Neural cell (in vitro differentiated cells): ENCODE measurements at regions not wholly inside any gene's neighbourhood (a gene's known extent, or its start where the extent isn't known, plus 50 kb on each side); places are given as distances from the start of the nearest gene placed in this dataset.

ENCODE experiments used
- H2AFZ ChIP-seq: fragments of 200-600, 300-800 bp; sonication (generic), shearing (Covaris generic); 2 replicates; pipeline ENCODE4 v1.6.0; 2014; ENCODE audit warnings: low read depth, mild to moderate bottlenecking, antibody characterized with exemption, low read length, moderate library complexity
- H3F3A ChIP-seq: fragments of 200-600 bp; shearing (Covaris generic); 2 replicates; pipeline ENCODE4 v1.6.1; 2016; ENCODE audit warnings: mild to moderate bottlenecking, moderate library complexity, mixed read lengths, antibody characterized with exemption, low read length; ENCODE audit not compliant: insufficient read depth, poor library complexity, severe bottlenecking
- H3K27ac ChIP-seq: fragments of 200-600, 300-800 bp; sonication (generic), shearing (Covaris generic); 2 replicates; pipeline ENCODE4 v1.5.1; 2014; ENCODE audit warnings: mild to moderate bottlenecking, low read length, moderate library complexity
- H3K27me3 ChIP-seq: fragments of 300-800, 200-600 bp; sonication (generic), shearing (Covaris generic); 2 replicates; pipeline ENCODE4 v1.6.0; 2014; ENCODE audit warnings: mild to moderate bottlenecking, low read depth, low read length, moderate library complexity; ENCODE audit not compliant: insufficient read depth
- H3K36me3 ChIP-seq: fragments of 300-800, 200-600 bp; sonication (generic), shearing (Covaris generic); 2 replicates; pipeline ENCODE4 v1.5.1; 2014; ENCODE audit warnings: mild to moderate bottlenecking, antibody characterized with exemption, low read length, moderate library complexity; ENCODE audit not compliant: insufficient read depth
- H3K4me2 ChIP-seq: fragments of 300-800, 200-600 bp; sonication (generic), shearing (Covaris generic); 2 replicates; pipeline ENCODE4 v1.6.0; 2014; ENCODE audit warnings: mild to moderate bottlenecking, low read length
- H3K4me3 ChIP-seq: fragments of 300-800, 200-600 bp; sonication (generic), shearing (Covaris generic); 2 replicates; pipeline ENCODE4 v1.5.1; 2014; ENCODE audit warnings: mild to moderate bottlenecking, low read length, moderate library complexity
- H3K79me2 ChIP-seq: fragments of 200-600 bp; shearing (Covaris generic); replicated peaks from 2 replicates; pipeline ENCODE4 v1.6.0; 2014; ENCODE audit warnings: mild to moderate bottlenecking, low read length, moderate library complexity; ENCODE audit not compliant: insufficient read depth
- H3K9ac ChIP-seq: fragments of 300-800, 200-600 bp; sonication (generic), shearing (Covaris generic); 2 replicates; pipeline ENCODE4 v1.6.1; 2016; ENCODE audit warnings: mild to moderate bottlenecking, low read length, mixed read lengths
- H3K9me2 ChIP-seq: fragments of 200-600 bp; shearing (Covaris generic); 2 replicates; pipeline ENCODE4 v1.6.1; 2016; ENCODE audit warnings: mild to moderate bottlenecking, low read length, mixed read lengths; ENCODE audit not compliant: insufficient read depth
- H3K9me3 ChIP-seq: fragments of 200-600, 300-800 bp; sonication (generic), shearing (Covaris generic); 2 replicates; pipeline ENCODE4 v1.6.1; 2016; ENCODE audit warnings: mild to moderate bottlenecking, mixed run types, low read length, moderate library complexity, mixed read lengths
- H4K20me1 ChIP-seq: fragments of 200-600 bp; shearing (Covaris generic); 2 replicates; pipeline ENCODE4 v1.6.1; 2016; ENCODE audit warnings: mild to moderate bottlenecking, mixed run types; ENCODE audit not compliant: insufficient read depth
- EP300 ChIP-seq: fragments of 450-650 bp; conservative IDR thresholded peaks from 2 replicates; pipeline ENCODE4 v1.6.1; 2014; ENCODE audit warnings: antibody characterized with exemption, mild to moderate bottlenecking, moderate library complexity; ENCODE audit not compliant: poor library complexity, severe bottlenecking
- EZH2 ChIP-seq: fragments of 200-600, 300-800 bp; shearing (Covaris generic), sonication (generic); IDR thresholded peaks from 2 replicates; pipeline ENCODE4 v1.6.1; 2014; ENCODE audit warnings: antibody characterized with exemption, low read length, borderline replicate concordance, mild to moderate bottlenecking; ENCODE audit not compliant: insufficient read depth, poor library complexity, severe bottlenecking
- MXI1 ChIP-seq: fragments of 450-650 bp; conservative IDR thresholded peaks from 2 replicates; pipeline ENCODE4 v1.6.1; 2014; ENCODE audit warnings: antibody characterized with exemption, mild to moderate bottlenecking; ENCODE audit not compliant: poor library complexity, severe bottlenecking
- POLR2AphosphoS5 ChIP-seq: IDR thresholded peaks from 2 replicates; pipeline ENCODE4 v1.6.1; 2012
- RAD21 ChIP-seq: fragments of 450-650 bp; conservative IDR thresholded peaks from 2 replicates; pipeline ENCODE4 v1.6.1; 2014; ENCODE audit warnings: antibody characterized with exemption, mild to moderate bottlenecking, moderate library complexity
- REST ChIP-seq: IDR thresholded peaks from 2 replicates; pipeline ENCODE4 v1.6.1; 2012; ENCODE audit warnings: borderline replicate concordance
- SMC3 ChIP-seq: fragments of 450-650 bp; conservative IDR thresholded peaks from 2 replicates; pipeline ENCODE4 v1.6.1; 2014; ENCODE audit warnings: antibody characterized with exemption, mild to moderate bottlenecking, moderate library complexity; ENCODE audit not compliant: poor library complexity
- TAF1 ChIP-seq: IDR thresholded peaks from 2 replicates; pipeline ENCODE4 v1.6.1; 2012; ENCODE audit warnings: low read depth
- TF ChIP-seq, protein P1 (sequence below): fragments of 450-650 bp; IDR thresholded peaks from 2 replicates; pipeline ENCODE4 v1.5.1; 2014; ENCODE audit warnings: antibody characterized with exemption, mild to moderate bottlenecking, moderate library complexity; ENCODE audit not compliant: poor library complexity, severe bottlenecking

DNA sequence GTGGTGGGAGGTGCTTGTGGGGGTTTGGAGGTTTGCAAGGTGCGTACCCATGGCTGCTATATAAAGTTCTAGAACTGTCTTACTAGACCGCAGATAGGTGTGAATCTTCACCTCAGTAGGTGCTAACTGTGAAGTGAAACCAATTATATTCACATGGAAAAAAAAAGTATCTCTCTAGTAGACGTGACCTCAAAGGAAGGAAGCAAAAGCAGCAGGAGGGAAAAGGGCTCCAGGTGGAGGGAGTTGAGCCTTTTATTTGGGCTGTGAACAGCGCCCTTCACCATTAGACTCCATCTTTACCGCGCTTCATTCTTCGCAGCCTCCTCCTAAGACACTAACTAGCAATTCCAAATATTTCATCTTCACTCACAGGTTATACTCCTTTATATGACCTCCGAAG, 129.8 kb downstream of the TBX19 start:
- Histone ChIP-seq H3F3A (no peaks in the 10 kb centered on the region), H3K4me2 (no peak overlapping the region), H3K9me2 (no peaks in the 10 kb centered on the region)

DNA sequence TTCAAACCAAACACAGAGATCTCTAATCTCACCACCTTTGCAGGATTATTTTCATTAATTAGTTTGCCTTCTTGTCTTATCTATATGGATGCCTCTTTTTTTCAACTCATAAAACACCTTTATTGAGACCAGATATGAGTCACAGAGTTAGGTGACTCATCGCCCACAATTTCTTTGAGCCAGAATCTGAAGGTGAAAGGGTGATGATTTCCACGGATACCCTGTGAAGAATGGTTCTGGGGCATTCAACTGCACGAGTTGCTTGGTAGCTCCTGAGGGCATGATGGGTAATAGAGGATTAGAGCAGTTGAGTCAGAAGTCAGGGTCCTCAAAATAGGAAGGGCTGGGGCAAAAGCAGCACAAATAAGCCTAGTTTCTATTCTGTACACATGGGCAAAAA, 128.2 kb downstream of the TBX19 start:
- H4K20me1 ChIP-seq: no peaks in the 10 kb centered on the region
- TF ChIP-seq TAF1 (no peak), SMC3 (no peak), POLR2AphosphoS5 (no peak), REST (no peak)
- TF ChIP-seq, protein P1, sequence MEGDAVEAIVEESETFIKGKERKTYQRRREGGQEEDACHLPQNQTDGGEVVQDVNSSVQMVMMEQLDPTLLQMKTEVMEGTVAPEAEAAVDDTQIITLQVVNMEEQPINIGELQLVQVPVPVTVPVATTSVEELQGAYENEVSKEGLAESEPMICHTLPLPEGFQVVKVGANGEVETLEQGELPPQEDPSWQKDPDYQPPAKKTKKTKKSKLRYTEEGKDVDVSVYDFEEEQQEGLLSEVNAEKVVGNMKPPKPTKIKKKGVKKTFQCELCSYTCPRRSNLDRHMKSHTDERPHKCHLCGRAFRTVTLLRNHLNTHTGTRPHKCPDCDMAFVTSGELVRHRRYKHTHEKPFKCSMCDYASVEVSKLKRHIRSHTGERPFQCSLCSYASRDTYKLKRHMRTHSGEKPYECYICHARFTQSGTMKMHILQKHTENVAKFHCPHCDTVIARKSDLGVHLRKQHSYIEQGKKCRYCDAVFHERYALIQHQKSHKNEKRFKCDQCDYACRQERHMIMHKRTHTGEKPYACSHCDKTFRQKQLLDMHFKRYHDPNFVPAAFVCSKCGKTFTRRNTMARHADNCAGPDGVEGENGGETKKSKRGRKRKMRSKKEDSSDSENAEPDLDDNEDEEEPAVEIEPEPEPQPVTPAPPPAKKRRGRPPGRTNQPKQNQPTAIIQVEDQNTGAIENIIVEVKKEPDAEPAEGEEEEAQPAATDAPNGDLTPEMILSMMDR: no peak
- H3K79me2 ChIP-seq: no peaks in the 10 kb centered on the region
- H3F3A ChIP-seq: no peaks in the 10 kb centered on the region
- H2AFZ ChIP-seq: no peak overlapping the region
- no peaks in the 10 kb centered on the region for H3K9me2 ChIP-seq
- no peak overlapping the region for H3K9ac ChIP-seq
- no peaks in the 10 kb centered on the region for H3K9me3 ChIP-seq
- H3K36me3 ChIP-seq: no peaks in the 10 kb centered on the region
- H3K27me3 ChIP-seq: no peaks in the 10 kb centered on the region
- H3K27ac ChIP-seq: no peak overlapping the region
- H3K4me2 ChIP-seq: no peak overlapping the region
- no peak overlapping the region for H3K4me3 ChIP-seq

More for the DNA sequence above, 129.8 kb downstream of the TBX19 start:
- Histone ChIP-seq H3K4me3 (no peak overlapping the region), H3K79me2 (no peaks in the 10 kb centered on the region), H3K9me3 (no peaks in the 10 kb centered on the region), H3K27ac (no peak overlapping the region), H2AFZ (no peak overlapping the region), H3K27me3 (no peaks in the 10 kb centered on the region), H4K20me1 (no peaks in the 10 kb centered on the region), H3K36me3 (no peaks in the 10 kb centered on the region), H3K9ac (no peak overlapping the region)
- no peak for TF ChIP-seq EP300
- TF ChIP-seq POLR2AphosphoS5: no peak
- no peak for TF ChIP-seq MXI1
- no peak for TF ChIP-seq RAD21
- TF ChIP-seq, protein P1: no peak
- TF ChIP-seq EZH2: no peak
- no peak for TF ChIP-seq TAF1
- no peak for TF ChIP-seq SMC3
- no peak for TF ChIP-seq REST
